Vagina (tissue), 2 donors: ENCODE measurements at regions not wholly inside any gene's neighbourhood (a gene's known extent, or its start where the extent isn't known, plus 50 kb on each side); places are given as distances from the start of the nearest gene placed in this dataset.

Experiments used
- DNase-seq, 2 donors: peaks; one replicate each; pipeline ENCODE4 v3.0.0-alpha.2; 2017; ENCODE audit errors: extremely low spot score in 2 of 2
- H3K27ac ChIP-seq: fragments of 200-600 bp; sonication (generic); one replicate; pipeline ENCODE4 v1.5.1; 2019
- H3K27me3 ChIP-seq: fragments of 200-600 bp; sonication (generic); one replicate; pipeline ENCODE4 v1.5.1; 2019
- H3K36me3 ChIP-seq, 2 donors: fragments of 200-600 bp; sonication (generic); one replicate each; pipeline ENCODE4 v1.5.1; 2017 to 2019
- H3K4me1 ChIP-seq: fragments of 200-600 bp; sonication (generic); one replicate; pipeline ENCODE4 v1.5.1; 2019
- H3K4me3 ChIP-seq, 2 donors: fragments of 200-600 bp; sonication (generic); 1 replicate in 1 of 2; 2 replicates in 1 of 2; pipeline ENCODE4 v1.5.1; 2016 to 2019
- H3K9me3 ChIP-seq: fragments of 200-600 bp; sonication (generic); one replicate; pipeline ENCODE4 v1.5.1; 2019
- CTCF ChIP-seq, 3 experiments: fragments of 450-650 bp in 2 of 3; fragments of 200-600 bp in 1 of 3; sonication (generic) in 1 of 3; IDR thresholded peaks; one replicate each; pipeline ENCODE4 v1.5.1; 2017 to 2019; ENCODE audit warnings: antibody characterized with exemption in 3 of 3, mild to moderate bottlenecking in 2 of 3, moderate library complexity in 2 of 3
- POLR2A ChIP-seq, 2 donors: fragments of 450-650 bp; IDR thresholded peaks; one replicate each; pipeline ENCODE4 v1.6.1; 2017; ENCODE audit warnings: antibody characterized with exemption in 2 of 2, mild to moderate bottlenecking in 2 of 2, moderate library complexity in 2 of 2
- POLR2AphosphoS5 ChIP-seq, 2 donors: sonication (generic); formaldehyde crosslinking; IDR thresholded peaks; one replicate each; pipeline ENCODE4 v1.9.0; 2017; ENCODE audit warnings: antibody characterized with exemption in 2 of 2, mild to moderate bottlenecking in 2 of 2, low read depth in 1 of 2; ENCODE audit not compliant: insufficient read depth in 1 of 2
- intact Hi-C: fragments of 100-400 bp; cut with DNase I; formaldehyde crosslinking; loops from one replicate; pipeline ENCODE4 v1.15.1; 2023

GRCh38 chr4:128711361-128711760, 98.1 kb upstream of the JADE1 start:
- Histone ChIP-seq H3K27ac (no peak overlapping the region), H3K9me3 (no peaks in the 10 kb centered on the region), H3K36me3 (no peaks in the 10 kb centered on the region), H3K27me3 (no peaks in the 10 kb centered on the region), H3K4me3 (no peak overlapping the region), H3K4me1 (no peaks in the 10 kb centered on the region)
- DNase-seq: no peak
- TF ChIP-seq CTCF (IDR thresholded peaks at IDR 0.05) (no peak), POLR2AphosphoS5 (IDR thresholded peaks at IDR 0.05; ENCODE audit: insufficient read depth in 1 of 2, low read depth in 1 of 2) (no peak), POLR2A (IDR thresholded peaks at IDR 0.05) (no peak)
- intact Hi-C loops: no loop called here

GRCh38 chr4:128709268-128709667, 100.2 kb upstream of the JADE1 start:
- DNase-seq: no peak
- Histone ChIP-seq H3K4me3 (no peak overlapping the region), H3K27ac (no peak overlapping the region), H3K36me3 (no peaks in the 10 kb centered on the region), H3K27me3 (no peaks in the 10 kb centered on the region), H3K9me3 (no peaks in the 10 kb centered on the region), H3K4me1 (no peaks in the 10 kb centered on the region)
- TF ChIP-seq CTCF (IDR thresholded peaks at IDR 0.05) (no peak), POLR2A (IDR thresholded peaks at IDR 0.05) (no peak), POLR2AphosphoS5 (IDR thresholded peaks at IDR 0.05; ENCODE audit: insufficient read depth in 1 of 2, low read depth in 1 of 2) (no peak)
- intact Hi-C loops: no loop called here

- TF ChIP-seq POLR2AphosphoS5 (IDR thresholded peaks at IDR 0.05; ENCODE audit: insufficient read depth in 1 of 2, low read depth in 1 of 2) (no peak), CTCF (IDR thresholded peaks at IDR 0.05) (no peak), POLR2A (IDR thresholded peaks at IDR 0.05) (no peak)
- no peak overlapping the region for H3K27ac ChIP-seq
- H3K4me3 ChIP-seq: no peak overlapping the region
- H3K9me3 ChIP-seq: no peaks in the 10 kb centered on the region
- H3K4me1 ChIP-seq: no peaks in the 10 kb centered on the region
- no peaks in the 10 kb centered on the region for H3K36me3 ChIP-seq
- no peaks in the 10 kb centered on the region for H3K27me3 ChIP-seq
- intact Hi-C loops: no loop called here
- no peak for DNase-seq
These were observed 101.6 kb upstream of the JADE1 start for GRCh38 chr4:128707864-128708263.

- H3K4me1 ChIP-seq: no peaks in the 10 kb centered on the region
- DNase-seq: no peak
- H3K27ac ChIP-seq: no peak overlapping the region
- H3K9me3 ChIP-seq: no peaks in the 10 kb centered on the region
- TF ChIP-seq POLR2A (IDR thresholded peaks at IDR 0.05) (no peak), CTCF (IDR thresholded peaks at IDR 0.05) (no peak), POLR2AphosphoS5 (IDR thresholded peaks at IDR 0.05; ENCODE audit: insufficient read depth in 1 of 2, low read depth in 1 of 2) (no peak)
- intact Hi-C loops: no loop called here
- H3K36me3 ChIP-seq: no peaks in the 10 kb centered on the region
- no peaks in the 10 kb centered on the region for H3K27me3 ChIP-seq
- H3K4me3 ChIP-seq: no peak overlapping the region
These were observed 105.6 kb upstream of the JADE1 start for GRCh38 chr4:128703948-128704347.

GRCh38 chr4:128700659-128701350, 108.7 kb upstream of the JADE1 start:
- no peak overlapping the region for H3K4me3 ChIP-seq
- no peak overlapping the region for H3K27ac ChIP-seq

More at GRCh38 chr4:128700659-128701350, 108.7 kb upstream of the JADE1 start:
- TF ChIP-seq CTCF (IDR thresholded peaks at IDR 0.05) (no peak), POLR2AphosphoS5 (IDR thresholded peaks at IDR 0.05; ENCODE audit: insufficient read depth in 1 of 2, low read depth in 1 of 2) (no peak), POLR2A (IDR thresholded peaks at IDR 0.05) (no peak)
- Histone ChIP-seq H3K4me1 (no peaks in the 10 kb centered on the region), H3K27me3 (no peaks in the 10 kb centered on the region), H3K9me3 (no peaks in the 10 kb centered on the region), H3K36me3 (no peaks in the 10 kb centered on the region)
- intact Hi-C loops: no loop called here
- no peak for DNase-seq
